Activated CD4-positive, CD25-positive, alpha-beta regulatory T cell treated with anti-CD3 and anti-CD28 coated beads, Interleukin-2, amount 50 U/mL, for 24 hours (primary cell): ENCODE measurements at regions not wholly inside any gene's neighbourhood (a gene's known extent, or its start where the extent isn't known, plus 50 kb on each side); places are given as distances from the start of the nearest gene placed in this dataset.

Source experiments
- ATAC-seq, 2 donors: fragments of 150-1000 bp; cut with Tn5 transposase; one replicate each; pipeline ENCODE4 v1.10.0; 2021; ENCODE audit warnings: mild to moderate bottlenecking in 1 of 2, moderate library complexity in 1 of 2

GRCh38 chr2:129872446-129872845, 107.0 kb upstream of the RAB6C start:
- no peak for ATAC-seq

GRCh38 chr2:129876541-129876940, 102.9 kb upstream of the RAB6C start:
- ATAC-seq: no peak

GRCh38 chr2:129877289-129877741, 102.2 kb upstream of the RAB6C start:
- ATAC-seq: peak; percentile 80 to 83

- ATAC-seq: peak in 1 of 2 donors; percentile 45
Observed at GRCh38 chr2:129877795-129878775, 101.4 kb upstream of the RAB6C start.

- ATAC-seq: no peak
Observed at GRCh38 chr2:129879614-129880180, 99.8 kb upstream of the RAB6C start.

- ATAC-seq: no peak
Observed at GRCh38 chr2:129880309-129880708, 99.2 kb upstream of the RAB6C start.

- no peak for ATAC-seq
Observed at GRCh38 chr2:129880971-129881370, 98.5 kb upstream of the RAB6C start.

- no peak for ATAC-seq
Observed at GRCh38 chr2:129881786-129882396, 97.6 kb upstream of the RAB6C start.

- ATAC-seq: no peak
Observed at GRCh38 chr2:129882476-129882875, 97.0 kb upstream of the RAB6C start.

- ATAC-seq: no peak
Observed at GRCh38 chr2:129883121-129883520, 96.3 kb upstream of the RAB6C start.

GRCh38 chr2:129884221-129884786, 95.2 kb upstream of the RAB6C start:
- ATAC-seq: no peak

GRCh38 chr2:129885735-129886134, 93.7 kb upstream of the RAB6C start:
- ATAC-seq: peak in 1 of 2 donors; percentile 34

GRCh38 chr2:129887688-129888266, 91.7 kb upstream of the RAB6C start:
- ATAC-seq: no peak

- no peak for ATAC-seq
Observed at GRCh38 chr2:129888461-129888860, 91.0 kb upstream of the RAB6C start.

GRCh38 chr2:129888896-129889295, 90.6 kb upstream of the RAB6C start:
- no peak for ATAC-seq

GRCh38 chr2:129891341-129892320, 87.8 kb upstream of the RAB6C start:
- ATAC-seq: no peak

- ATAC-seq: no peak
Observed at GRCh38 chr2:129892360-129892759, 87.1 kb upstream of the RAB6C start.

GRCh38 chr2:129892773-129893172, 86.7 kb upstream of the RAB6C start:
- no peak for ATAC-seq

- ATAC-seq: no peak
Observed at GRCh38 chr2:129893244-129893643, 86.2 kb upstream of the RAB6C start.

- no peak for ATAC-seq
Observed at GRCh38 chr2:129894616-129895015, 84.8 kb upstream of the RAB6C start.

- ATAC-seq: no peak
Observed at GRCh38 chr2:129895061-129895460, 84.4 kb upstream of the RAB6C start.
